NCI-H460 (cell line): ENCODE measurements at regions not wholly inside any gene's neighbourhood (a gene's known extent, or its start where the extent isn't known, plus 50 kb on each side); places are given as distances from the start of the nearest gene placed in this dataset.
A peak's percentile ranks its signal among the peaks of the same experiment; 100 is the strongest.

ENCODE experiments used
- DNase-seq: peaks from one replicate; pipeline ENCODE4 v3.0.0-alpha.2; 2016; ENCODE audit warnings: low read depth; ENCODE audit errors: extremely low read depth
- small RNA-seq, 2 experiments: library from RNA; depleted of rRNA; stranded (forward); fragments of <200 nt; gene quantifications; one replicate each; pipeline ENCODE3, GENCODE V24; 2014

DNA sequence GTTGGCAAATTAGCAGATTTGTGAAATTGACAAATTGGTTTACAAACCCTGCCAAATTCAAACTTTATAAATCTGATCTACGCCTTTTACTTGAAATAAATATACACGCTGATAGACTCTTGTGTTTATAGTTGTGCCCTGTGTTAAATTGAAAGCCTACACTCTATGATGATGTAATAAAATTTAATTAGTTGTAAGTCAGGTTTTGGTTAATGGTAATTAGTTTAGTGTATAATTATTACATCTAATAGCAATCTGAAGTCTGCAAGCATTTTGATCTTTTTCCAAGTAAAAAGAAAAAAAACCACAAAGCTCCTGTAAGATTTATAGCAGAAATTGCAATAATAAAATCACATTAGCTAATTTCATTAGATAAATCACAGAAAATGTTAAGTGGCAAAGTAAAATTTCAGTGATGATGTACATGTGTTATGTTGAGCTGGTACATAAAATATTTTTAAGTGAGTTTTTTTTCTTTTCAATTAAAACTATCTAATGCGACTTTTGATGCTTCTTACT, 72.7 kb upstream of the TENM3 start:
- DNase-seq: no peak

DNA sequence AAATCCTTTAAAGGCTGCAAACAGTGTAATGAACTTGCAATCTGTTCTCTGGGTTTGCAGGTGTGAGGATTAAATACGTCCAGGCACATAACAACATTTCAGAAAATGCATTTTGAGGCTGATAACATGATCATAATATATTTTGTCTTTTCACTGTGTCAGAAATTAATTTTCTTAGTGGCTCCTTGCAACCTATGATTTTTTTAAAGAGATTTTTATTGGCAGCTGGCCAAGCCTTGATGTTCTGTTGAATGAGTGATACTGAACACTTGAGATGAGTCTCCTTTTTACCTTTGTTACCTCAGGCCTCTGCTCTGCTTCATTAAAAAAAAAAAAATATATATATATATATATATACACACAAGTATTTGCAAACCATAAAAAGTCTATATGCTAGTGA, 68.2 kb upstream of the TENM3 start:
- DNase-seq: no peak

DNA sequence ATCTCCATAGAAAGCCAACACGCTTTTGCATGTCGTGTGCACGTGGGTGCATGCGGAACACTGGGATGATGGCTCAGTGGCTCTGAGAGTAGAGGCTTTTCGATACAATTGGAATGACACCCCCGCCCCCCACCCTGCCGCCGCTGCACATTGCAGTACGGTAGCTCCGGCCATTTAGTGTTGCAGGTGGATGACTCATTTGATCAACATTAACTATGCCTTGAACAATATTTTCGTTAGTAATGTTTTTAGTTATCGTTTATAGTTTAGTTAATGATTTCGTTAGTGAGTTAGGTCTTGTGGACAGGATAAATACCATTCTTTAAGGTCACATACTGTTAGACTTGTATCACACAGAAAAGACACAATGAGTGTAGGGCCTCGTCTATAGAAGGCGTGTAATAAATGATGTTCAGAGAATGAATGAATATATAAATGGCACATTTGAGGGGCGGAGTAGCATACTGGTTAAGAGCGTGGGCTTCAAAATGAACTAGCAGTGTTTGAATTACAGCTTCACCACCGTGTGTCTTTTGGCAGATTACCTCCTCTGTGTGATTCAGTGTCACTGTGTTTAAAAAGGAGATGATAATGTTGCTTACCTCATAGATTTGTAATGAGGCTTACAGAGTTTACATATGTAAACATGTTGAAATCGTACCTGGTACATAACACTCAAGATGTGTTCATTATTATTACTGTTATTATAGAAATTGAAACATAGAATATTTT, 67.2 kb upstream of the TENM3 start:
- no peak for DNase-seq

DNA sequence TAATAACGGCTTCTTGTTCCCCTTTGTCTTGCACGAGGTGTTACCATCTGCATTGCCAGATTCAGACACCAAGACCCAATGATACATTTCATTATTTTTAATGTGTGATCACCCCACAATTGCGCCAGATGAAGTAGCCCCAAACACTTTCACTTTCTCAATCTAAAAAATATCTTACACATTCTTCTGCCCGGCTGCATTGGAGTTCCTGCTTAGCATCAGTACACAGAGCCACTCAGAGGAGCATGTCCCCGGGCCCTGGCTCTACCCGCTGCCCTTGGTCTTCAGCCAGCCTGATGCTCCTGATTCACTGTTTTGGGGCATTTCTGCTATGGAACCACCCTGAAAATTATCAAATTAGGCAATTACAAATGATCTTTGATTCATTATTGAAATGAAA, 66.0 kb upstream of the TENM3 start:
- no peak for DNase-seq

DNA sequence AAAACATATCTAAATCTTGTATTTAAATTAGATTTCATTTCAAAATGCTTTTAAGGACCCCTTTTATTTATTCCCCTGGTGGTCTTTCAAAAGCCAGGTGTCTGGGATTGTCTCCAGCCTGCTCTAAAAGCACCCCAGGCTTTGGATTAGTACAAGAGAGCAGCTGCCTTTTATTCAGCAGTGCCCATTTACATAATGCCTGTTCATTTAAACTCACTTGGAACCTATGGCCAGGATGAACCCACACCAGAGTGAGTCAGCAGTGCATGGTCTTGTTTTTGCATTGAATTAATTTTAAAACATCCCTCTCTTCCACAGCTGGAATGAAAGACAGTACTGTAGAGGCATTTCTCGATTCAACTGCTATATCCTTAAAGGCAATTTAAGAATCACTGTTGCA, 64.1 kb upstream of the TENM3 start:
- peak; percentile 14 for DNase-seq

DNA sequence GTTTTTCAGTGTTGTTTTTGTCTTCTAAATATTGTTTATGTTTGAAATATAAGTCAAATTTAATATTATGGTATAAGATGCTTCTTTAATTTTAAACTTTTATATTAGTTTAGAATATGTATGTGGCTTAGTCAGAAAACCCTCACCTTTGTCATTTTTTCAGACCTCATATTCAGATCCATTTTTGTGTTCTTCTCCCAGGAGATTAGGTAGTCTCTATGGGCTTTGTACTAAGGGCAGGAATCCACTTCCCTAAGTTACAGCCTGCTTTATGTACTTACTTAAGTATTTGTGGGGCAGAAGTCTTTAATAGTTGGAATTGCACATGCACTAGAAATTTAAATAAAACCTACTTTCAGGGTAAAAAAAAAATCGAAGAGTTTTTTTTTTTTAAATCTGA, 63.5 kb upstream of the TENM3 start:
- DNase-seq: no peak

DNA sequence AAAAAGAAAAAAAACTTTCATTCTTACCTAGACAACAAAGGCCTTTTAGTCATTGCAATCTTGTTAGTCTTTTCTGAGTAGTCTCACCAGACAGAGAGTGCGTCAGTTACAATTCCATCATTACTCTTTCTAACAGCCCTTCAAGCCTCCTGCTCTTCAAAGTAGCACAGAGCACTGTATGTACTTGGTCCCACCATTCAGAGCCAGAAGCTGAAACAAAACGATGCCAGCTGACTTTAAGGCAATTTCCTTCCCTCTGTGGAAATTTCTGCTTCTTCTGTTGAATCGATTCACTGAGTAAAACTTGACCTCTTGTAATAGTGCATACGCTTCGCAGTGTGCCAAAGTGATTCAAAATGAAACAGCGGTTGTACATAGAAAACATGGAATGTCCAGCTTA, 57.7 kb upstream of the TENM3 start:
- no peak for DNase-seq

GRCh38 chr4:182187674-182188073, 55.5 kb upstream of the TENM3 start:
- no peak for DNase-seq

DNA sequence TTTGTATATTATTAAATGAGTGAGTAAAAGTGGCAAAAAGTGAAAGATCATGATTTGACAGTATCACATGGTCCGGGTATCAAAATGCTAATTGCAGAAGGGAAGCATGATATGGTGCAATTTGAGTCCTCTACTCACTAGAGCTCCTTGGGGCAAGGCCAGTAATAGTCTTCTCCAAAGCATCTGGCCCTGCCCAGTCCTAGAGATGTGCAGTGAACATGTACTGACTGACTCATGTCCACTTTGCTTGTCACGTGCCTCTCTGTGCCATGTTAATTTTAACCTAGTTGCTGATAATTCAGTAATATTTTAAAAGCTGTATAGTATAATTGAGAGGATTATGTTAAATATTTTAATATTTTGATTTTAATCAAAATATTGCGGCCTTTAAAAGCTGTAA, 54.6 kb upstream of the TENM3 start:
- no peak for DNase-seq

DNA sequence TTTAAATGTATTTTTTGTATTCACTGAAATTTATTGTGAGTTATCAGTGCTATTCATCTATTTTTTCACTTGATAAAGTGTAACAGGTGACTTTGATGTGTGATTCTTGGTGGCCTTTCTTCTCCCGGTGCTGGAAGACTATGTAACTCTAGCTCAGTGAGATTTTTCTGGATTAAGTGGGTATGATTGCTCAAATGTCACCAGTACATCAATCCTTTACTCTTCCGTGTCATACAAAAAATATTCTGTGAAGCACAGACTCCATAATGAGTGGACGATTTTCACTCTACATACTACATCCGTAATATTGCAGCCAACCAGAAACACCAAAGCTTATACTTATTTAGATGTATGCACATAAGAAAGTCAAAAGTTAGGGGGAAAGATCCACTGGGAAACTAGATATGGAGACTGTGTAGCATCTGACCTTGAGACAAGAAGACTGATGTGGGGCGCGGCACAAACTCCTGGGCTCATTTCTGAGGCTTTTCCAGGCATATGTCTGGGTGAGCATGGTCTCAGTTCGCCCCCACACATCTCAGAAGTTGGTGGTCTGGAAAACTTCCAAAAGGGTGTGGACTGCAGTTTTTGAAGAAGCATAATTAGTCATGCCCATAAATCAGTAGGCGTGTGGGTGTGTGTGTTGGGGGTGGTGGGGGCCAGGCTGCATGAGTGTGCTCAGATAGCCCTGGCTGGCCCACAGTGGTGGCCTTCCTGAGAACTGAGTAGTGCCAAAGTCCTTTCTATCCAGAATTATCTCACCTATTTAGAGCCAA, 53.9 kb upstream of the TENM3 start:
- DNase-seq: no peak

DNA sequence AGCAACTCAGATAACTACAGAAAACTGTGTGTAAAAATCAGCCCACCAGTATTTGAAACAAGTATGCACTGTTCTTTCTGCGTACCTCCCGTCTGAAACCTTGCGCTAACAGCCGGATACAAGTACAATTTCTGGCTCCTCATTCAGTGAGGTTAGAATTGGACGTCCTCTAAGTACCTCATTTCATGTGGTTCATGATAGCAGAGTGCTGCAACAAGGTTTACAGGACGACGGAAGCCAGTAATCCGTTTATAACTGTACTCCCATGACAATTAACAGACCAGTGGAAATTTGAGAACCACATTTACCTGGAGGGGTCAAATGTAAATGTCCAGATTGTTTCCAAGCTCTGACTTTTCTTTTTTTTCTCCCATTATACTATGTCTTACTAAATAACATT, 52.9 kb upstream of the TENM3 start:
- DNase-seq: no peak

- DNase-seq: no peak
Observed at GRCh38 chr4:182192511-182193181, 50.6 kb upstream of the TENM3 start.

DNA sequence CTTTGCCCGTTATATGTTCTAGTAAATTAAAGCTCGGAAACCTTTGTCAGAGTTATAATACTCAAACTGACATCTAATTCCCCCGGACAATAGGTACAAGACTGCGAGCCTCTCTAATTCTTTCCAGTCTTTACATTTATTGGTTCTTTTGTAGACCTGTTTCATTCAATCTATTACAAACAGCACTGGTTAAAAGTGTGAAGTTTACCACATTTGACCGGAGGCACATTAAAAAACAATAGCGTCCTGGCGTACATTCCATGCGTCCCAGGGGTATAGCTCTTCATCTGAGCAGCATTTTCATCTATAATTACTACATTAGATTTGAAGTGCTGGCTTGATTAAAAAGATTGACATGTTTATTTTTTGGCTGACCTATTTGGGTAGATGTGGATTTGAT, 49.9 kb upstream of the TENM3 start:
- DNase-seq: no peak

Small RNAs in the stretch of these regions (small RNA-seq; reads per million reads assigned to genes)
- 0 reads per million in 2 experiments for gene AC018710.1
- gene AC019235.1: 0 reads per million in 2 experiments
- 0 to 1.9 reads per million in 2 experiments for gene MIR1305
- gene RF00571: 0 reads per million in 2 experiments
- gene RN7SKP13: 0 reads per million in 2 experiments
- 0 to 0.59 reads per million in 2 experiments for gene RNA5SP173
- 0 reads per million in 2 experiments for gene RNU1-45P
